Vagina (tissue), 2 donors: ENCODE measurements at regions not wholly inside any gene's neighbourhood (a gene's known extent, or its start where the extent isn't known, plus 50 kb on each side); places are given as distances from the start of the nearest gene placed in this dataset.

Experiments used
- POLR2A ChIP-seq, 2 donors: fragments of 450-650 bp; IDR thresholded peaks; one replicate each; pipeline ENCODE4 v1.6.1; 2017; ENCODE audit warnings: antibody characterized with exemption in 2 of 2, mild to moderate bottlenecking in 2 of 2, moderate library complexity in 2 of 2
- TF ChIP-seq, protein P1 (sequence below), 3 experiments: fragments of 450-650 bp in 2 of 3; fragments of 200-600 bp in 1 of 3; sonication (generic) in 1 of 3; IDR thresholded peaks; one replicate each; pipeline ENCODE4 v1.5.1; 2017 to 2019; ENCODE audit warnings: antibody characterized with exemption in 3 of 3, mild to moderate bottlenecking in 2 of 3, moderate library complexity in 2 of 3

DNA sequence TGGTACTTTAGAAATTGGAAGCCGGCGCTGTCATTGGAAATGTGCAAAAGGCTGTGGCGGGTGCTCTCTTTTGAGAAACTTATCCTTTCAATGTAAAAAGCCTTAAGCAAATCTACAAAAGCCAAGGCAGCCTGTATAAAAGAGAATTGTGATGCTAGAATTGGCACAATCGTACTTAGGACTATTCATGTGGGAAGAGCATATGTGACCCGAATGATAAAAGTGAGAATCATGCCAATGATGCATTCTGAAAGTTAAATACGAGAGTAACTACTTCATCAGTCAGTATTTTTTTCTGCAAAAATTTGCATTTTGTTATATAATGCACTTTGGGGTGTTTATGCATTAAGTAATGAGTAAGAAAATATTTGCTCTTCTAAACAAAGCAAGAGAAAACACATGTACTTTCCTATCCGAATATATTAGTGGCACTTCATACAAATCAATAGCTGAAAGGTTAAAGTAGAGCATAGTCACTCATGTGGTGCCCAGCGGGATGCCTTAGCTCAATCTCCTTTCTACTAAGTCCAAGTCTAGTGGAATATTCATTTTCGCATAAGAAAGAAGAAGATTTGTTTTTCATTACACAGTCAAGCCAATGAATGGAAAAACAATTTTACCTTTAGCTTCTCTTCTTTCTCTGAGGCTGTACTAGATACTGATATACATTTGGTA is 1256.6 kb upstream of the B3GALT2 start:
- TF ChIP-seq POLR2A (IDR thresholded peaks at IDR 0.05): no peak
- TF ChIP-seq, protein P1, sequence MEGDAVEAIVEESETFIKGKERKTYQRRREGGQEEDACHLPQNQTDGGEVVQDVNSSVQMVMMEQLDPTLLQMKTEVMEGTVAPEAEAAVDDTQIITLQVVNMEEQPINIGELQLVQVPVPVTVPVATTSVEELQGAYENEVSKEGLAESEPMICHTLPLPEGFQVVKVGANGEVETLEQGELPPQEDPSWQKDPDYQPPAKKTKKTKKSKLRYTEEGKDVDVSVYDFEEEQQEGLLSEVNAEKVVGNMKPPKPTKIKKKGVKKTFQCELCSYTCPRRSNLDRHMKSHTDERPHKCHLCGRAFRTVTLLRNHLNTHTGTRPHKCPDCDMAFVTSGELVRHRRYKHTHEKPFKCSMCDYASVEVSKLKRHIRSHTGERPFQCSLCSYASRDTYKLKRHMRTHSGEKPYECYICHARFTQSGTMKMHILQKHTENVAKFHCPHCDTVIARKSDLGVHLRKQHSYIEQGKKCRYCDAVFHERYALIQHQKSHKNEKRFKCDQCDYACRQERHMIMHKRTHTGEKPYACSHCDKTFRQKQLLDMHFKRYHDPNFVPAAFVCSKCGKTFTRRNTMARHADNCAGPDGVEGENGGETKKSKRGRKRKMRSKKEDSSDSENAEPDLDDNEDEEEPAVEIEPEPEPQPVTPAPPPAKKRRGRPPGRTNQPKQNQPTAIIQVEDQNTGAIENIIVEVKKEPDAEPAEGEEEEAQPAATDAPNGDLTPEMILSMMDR (IDR thresholded peaks at IDR 0.05): no peak
